Tibial nerve (tissue), 3 donors: ENCODE measurements at regions not wholly inside any gene's neighbourhood (a gene's known extent, or its start where the extent isn't known, plus 50 kb on each side); places are given as distances from the start of the nearest gene placed in this dataset.

ENCODE experiments used
- CTCF ChIP-seq, 5 experiments: fragments of 200-600 bp in 3 of 5; fragments of 450-650 bp in 2 of 5; sonication (generic) in 3 of 5; IDR thresholded peaks; one replicate each; pipeline ENCODE4 v1.5.1; 2016 to 2019; ENCODE audit warnings: antibody characterized with exemption in 5 of 5, mild to moderate bottlenecking in 3 of 5, moderate library complexity in 2 of 5
- POLR2A ChIP-seq, 2 donors: fragments of 450-650 bp; IDR thresholded peaks; one replicate each; pipeline ENCODE4 v1.6.1; 2017; ENCODE audit warnings: antibody characterized with exemption in 2 of 2, mild to moderate bottlenecking in 2 of 2, moderate library complexity in 2 of 2

- TF ChIP-seq POLR2A (IDR thresholded peaks at IDR 0.05) (no peak), CTCF (IDR thresholded peaks at IDR 0.05) (no peak)
These were observed 949.0 kb downstream of the C4orf33 start for GRCh38 chr4:130044788-130045531.
